ENCODE measurements at regions not wholly inside any gene's neighbourhood (a gene's known extent, or its start where the extent isn't known, plus 50 kb on each side); places are given as distances from the start of the nearest gene placed in this dataset.
"Not testable (repeated sequence)": the region's sequence is repeated elsewhere in the genome, so short reads cannot be mapped to it uniquely, and the experiment has no call there.

- no peak for DNase-seq
These were observed 113.7 kb downstream of the WNT7A start for GRCh38 chr3:13766128-13766527.

DNA sequence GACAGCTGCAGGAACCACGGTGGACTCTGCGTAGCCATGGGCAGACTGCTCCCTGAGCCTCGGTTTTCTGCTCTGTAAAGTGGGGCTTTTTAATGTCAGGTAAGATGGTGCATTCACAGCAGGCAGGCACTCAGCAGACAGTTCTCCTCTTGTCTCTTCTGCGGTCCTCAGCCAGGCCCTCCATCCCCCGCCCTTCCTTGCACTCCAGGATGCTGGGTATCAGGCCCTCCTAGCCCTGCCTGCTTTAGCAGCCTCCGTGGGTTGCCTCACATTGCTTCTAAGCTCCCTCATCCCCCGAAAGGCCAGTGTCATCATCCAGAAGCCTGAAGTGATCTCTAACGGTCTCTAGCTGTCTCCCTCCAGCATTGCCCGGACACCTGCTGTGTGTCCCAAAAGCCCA is 115.7 kb downstream of the WNT7A start:
- DNase-seq, result no peak

DNA sequence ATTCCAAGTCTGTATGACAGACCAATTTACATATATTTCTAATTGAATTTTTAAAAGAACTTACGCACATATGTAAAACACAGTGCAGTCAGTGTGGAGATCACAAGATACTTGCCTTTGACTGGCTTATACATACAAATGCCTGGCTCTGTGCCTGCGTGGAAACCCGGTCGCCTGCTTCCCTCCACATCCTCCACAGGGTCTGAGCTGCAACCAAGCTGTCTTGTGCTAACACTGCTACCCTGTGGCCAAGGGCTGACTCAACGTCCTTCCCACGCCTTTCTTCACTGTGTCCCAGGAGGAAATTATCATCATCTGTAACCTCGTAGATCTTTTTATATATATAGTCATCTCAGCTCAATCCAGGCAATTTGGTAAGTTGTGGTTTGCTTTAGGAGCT is 117.0 kb downstream of the WNT7A start:
- DNase-seq, result no peak

GRCh38 chr3:13750731-13751130 is 129.1 kb downstream of the WNT7A start:
- DNase-seq, result no peak

- no peak for DNase-seq
These were observed 129.7 kb downstream of the WNT7A start for GRCh38 chr3:13750215-13750614.

- DNase-seq, result no peak
These were observed 130.7 kb downstream of the WNT7A start for GRCh38 chr3:13749063-13749764.

DNA sequence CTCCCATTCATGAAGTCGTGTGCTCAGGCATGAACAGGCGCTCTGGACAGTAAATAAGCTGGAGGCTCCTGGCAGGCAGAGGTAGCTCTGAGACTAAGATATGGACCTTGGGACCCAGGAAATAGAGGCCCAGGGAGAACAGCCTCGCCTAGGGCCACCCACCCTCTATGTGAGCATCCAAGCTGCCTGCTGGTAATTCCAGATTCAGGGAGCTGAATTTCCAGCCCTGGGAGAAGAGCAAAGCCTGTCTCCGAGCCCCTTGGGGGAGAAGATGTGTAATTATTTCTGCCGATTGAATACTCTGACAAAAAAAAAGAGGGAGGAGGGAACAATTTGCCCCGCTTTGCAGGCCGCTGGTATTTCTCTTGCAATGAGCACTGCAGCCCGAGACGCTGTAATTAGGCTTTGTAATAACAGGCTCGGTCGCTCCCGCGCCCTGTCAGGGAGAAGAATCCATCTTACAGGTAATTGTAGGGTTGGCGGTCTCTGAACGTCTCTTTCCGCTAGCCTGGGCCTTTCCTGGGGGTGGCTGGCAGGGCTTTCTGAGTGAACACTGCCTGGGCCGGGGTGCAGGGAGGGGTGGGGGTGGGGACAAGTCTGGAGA is 131.5 kb downstream of the WNT7A start:
- no peak for DNase-seq

GRCh38 chr3:13747627-13748026 is 132.2 kb downstream of the WNT7A start:
- DNase-seq, result no peak

DNA sequence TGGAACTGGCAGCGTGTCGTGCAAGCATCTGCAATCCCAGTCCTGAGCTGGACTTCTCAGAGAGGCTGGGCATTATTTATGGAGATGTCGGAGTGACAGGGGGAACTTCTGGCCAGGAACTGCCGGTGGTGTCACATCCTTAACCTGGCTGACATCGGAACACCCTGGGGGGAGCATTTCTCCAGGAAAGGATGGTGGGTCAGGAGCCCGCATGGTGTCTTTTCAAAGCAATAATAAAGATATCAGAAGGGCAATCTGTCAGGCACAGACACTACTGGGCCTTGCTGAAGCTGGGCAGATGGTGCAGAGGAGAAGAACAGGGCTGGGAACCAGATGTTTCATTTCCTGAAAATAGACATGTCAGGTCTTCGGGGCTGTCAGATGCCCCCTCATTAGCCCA is 133.5 kb downstream of the WNT7A start:
- peak; percentile 18 to 71 for DNase-seq

GRCh38 chr3:13745636-13746035 is 134.2 kb downstream of the WNT7A start:
- no peak for DNase-seq

DNA sequence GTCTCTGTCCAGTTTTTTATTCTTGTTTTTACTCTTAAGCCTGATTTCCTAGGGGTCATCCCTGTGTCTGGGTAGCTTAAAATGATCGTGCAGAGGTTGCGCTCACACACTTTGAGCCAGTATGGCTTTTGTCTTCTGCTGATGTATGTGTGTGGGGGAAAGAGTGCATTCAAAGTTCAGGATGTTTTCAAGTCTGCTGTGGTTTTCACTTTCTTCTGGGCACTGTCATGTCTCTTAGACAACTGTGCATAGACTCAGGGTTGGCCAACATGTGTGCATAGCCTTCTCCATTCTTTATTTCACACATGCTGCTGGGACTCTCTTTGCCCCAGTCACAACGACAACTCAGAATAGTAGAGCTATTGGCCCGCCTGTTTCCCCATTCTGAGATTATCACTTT is 139.1 kb downstream of the WNT7A start:
- no peak for DNase-seq

DNA sequence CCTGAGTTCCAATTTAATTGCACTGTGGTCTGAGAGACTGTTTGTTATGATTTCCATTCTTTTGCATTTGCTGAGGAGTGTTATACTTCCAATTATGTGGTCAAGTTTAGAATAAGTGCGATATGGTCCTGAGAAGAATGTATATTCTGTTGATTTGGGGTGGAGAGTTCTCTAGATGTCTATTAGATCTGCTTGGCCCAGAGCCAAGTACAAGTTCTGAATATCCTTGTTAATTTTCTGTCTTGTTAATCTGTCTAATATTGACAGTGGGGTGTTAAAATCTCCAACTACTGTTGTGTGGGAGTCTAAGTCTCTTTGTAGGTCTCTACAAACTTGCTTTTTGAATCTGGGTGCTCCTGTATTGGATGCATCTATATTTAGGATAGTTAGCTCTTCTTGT is 146.1 kb downstream of the WNT7A start:
- not testable (repeated sequence) for DNase-seq

GRCh38 chr3:13728487-13728886 is 151.4 kb downstream of the WNT7A start:
- no peak for DNase-seq

GRCh38 chr3:13727890-13728289 is 152.0 kb downstream of the WNT7A start:
- no peak for DNase-seq

- DNase-seq, result no peak
These were observed 156.1 kb downstream of the WNT7A start for GRCh38 chr3:13723676-13724207.

DNA sequence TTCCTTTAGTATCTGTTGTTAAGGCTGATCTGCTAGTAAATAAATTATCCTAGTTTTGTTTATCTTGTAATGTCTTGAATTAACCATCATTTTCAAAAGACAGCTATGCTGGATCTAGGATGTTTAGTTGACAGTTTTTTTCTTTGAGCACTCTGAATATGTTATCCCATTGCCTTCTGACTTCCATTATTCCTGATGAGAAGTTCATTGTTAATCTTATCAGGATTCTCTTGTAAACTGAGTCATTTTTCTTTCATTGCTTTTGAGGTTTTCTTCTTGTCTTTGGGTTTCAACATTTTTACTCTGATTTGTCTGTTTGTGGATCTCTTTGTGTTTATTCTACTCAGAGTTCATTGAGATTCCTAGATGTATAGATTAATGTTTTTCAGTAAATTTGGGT is 157.7 kb downstream of the WNT7A start:
- no peak for DNase-seq

DNA sequence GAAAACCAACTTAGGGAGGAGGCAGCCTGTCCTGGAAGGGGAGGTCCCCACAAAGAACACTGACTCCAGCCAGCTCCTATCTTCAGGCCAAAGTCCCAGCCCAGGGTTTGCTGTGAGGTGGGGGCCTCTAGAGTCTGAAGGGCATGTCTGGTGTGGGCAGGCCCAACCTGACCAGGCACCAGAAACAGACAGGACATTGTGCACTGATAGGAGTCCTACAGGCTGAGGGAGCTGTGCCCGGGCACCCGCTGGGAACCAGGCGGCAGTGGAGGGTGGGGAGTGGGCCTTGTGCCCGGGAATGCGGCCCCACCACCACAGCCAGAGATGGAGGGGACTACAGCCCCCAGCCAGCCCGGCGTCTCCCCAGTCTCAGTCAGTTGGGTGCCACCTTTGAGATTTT is 161.4 kb downstream of the WNT7A start:
- no peak for DNase-seq

- no peak for DNase-seq
These were observed 161.9 kb downstream of the WNT7A start for GRCh38 chr3:13718000-13718399.

GRCh38 chr3:13717222-13717895 is 162.5 kb downstream of the WNT7A start:
- DNase-seq, result no peak

- no peak for DNase-seq
These were observed 163.2 kb downstream of the WNT7A start for GRCh38 chr3:13716540-13717221.

- DNase-seq, result no peak
These were observed 163.9 kb downstream of the WNT7A start for GRCh38 chr3:13715961-13716360.

DNA sequence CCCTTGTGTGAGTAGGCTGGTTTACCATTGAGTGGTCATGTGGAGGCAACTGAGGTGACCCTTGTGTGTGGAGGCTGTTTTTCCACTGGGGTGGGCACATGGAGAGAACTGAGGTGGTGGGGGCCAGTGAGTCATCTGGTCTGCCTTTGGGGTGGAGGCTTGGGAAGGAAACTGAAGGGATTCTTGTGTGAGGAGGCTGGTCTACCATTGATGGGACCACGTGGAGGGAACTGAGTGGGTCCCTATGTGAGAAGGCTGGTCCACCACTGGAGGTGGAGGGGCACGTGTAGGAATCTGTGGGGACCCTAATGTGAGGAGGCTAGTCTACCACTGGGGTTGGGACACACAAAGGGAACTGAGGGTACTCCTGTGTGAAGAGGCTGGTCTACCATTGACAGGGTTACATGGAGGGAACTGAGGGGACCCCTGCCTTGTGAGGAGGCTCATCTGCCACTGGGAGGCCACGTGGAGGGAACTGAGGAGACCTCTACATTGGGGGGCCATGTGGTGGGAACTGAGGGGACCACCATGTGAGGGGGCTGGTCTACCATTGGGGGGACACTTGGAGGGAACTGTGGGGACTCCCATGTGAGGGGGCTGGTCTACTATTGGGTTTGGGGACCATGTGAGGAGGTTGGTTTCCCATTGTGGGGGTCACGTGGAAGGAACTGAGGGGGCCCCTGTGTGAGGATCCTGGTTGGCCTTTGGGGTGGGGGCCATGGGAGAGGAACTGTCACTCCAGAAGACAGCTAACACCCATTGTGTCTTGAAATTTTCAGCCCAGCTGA is 164.5 kb downstream of the WNT7A start:
- no peak for DNase-seq
